Right lobe of liver (tissue), 4 donors: ENCODE measurements at regions not wholly inside any gene's neighbourhood (a gene's known extent, or its start where the extent isn't known, plus 50 kb on each side); places are given as distances from the start of the nearest gene placed in this dataset.

Experiments used
- CTCF ChIP-seq, 4 donors: fragments of 200-600 bp in 3 of 4; fragments of 450-650 bp in 1 of 4; IDR thresholded peaks; one replicate each; pipeline versions ENCODE4 v1.5.1 to v1.8.0; 2016 to 2022; ENCODE audit warnings: antibody characterized with exemption in 4 of 4, mild to moderate bottlenecking in 2 of 4
- POLR2A ChIP-seq: fragments of 450-650 bp; IDR thresholded peaks from one replicate; pipeline ENCODE4 v1.6.1; 2017; ENCODE audit warnings: antibody characterized with exemption, mild to moderate bottlenecking
- donor health status: DM: no; HTN: no; CAD: no.
- donor health status: DM: no; HTN: no; CAD: no.
- donor health status: DM: no; HTN: yes; CAD: no.

DNA sequence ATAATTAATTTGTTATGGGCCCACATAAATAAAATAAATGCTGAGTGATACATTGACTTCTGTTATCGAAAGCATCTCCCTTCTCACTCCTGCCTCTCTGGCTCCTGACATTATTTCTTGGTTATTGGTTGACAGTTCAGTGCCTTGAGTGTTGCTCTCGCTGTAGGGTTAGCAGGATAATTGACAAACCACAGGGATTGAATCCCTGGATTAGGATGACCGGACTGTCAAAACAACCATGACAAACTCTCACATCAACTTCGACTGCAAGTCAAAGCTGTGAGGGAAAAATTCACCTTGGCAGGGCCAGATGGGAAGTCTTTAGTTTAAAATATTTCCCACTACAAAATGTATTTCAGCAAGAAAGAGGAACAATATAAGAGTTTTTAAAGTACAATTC, 245.4 kb upstream of the TFAP2D start:
- TF ChIP-seq POLR2A, result no peak
- no peak for TF ChIP-seq CTCF (IDR thresholded peaks at IDR 0.05)
